NAMALWA (cell line): ENCODE measurements at regions not wholly inside any gene's neighbourhood (a gene's known extent, or its start where the extent isn't known, plus 50 kb on each side); places are given as distances from the start of the nearest gene placed in this dataset.

Source experiments
- DNase-seq: peaks from one replicate; pipeline ENCODE4 v3.0.0-alpha.2; 2015; ENCODE audit warnings: low spot score

DNA sequence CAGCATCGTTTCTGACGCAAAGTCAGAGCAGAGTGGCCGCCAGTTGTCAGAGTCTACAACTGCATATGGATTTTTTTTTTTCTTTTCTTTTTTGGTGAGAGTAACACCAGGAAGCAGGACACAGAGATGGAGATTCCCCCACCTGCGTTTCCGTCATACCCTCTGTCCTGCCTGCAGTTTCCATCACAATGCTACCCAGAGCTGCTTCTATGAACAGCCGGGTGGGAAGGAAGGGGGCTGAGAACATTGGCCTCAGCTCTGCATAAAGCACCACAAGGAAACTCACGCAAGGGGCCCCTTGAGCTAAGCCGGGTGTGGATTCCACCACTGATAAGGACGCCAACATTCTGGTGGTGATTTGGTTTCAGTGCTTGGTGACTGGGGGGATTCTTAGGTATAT lies 183.5 kb upstream of the AFDN start:
- DNase-seq = no peak

GRCh38 chr6:167643716-167644115 lies 183.0 kb upstream of the AFDN start:
- DNase-seq = no peak

DNA sequence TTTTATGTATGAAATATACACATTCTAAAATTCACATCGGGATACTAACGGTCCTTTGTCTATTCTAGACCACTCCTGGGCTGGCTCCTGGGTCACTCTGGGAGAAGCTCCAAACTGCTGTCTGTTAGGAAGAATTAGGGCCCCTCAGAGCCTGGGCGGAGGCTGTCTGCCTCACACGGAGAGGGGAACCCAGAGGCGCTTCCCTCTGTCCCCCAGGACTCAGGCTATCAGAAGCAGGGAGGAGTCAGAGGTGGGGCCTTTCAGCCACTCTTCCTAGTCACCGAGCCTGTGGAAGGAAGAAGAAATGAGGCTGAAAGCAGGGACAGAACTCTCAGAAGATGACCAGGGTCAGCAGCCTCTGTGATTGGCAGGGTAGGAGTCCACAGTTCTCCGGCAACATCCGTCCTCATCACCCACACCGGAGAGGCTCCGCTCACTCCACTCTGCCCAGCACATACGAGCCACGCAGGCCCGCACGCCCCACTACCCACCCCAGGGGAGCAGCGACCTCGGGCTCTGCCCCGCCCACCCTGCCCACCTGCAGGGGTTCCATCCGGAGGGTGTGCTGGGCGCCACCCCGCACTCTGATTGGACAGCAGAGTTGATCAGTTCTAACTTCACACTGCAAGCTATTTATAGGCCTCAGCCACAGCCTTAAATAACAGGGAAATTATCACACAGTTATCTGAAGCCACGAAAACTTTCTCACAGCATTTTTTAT lies 182.1 kb upstream of the AFDN start:
- DNase-seq = no peak

DNA sequence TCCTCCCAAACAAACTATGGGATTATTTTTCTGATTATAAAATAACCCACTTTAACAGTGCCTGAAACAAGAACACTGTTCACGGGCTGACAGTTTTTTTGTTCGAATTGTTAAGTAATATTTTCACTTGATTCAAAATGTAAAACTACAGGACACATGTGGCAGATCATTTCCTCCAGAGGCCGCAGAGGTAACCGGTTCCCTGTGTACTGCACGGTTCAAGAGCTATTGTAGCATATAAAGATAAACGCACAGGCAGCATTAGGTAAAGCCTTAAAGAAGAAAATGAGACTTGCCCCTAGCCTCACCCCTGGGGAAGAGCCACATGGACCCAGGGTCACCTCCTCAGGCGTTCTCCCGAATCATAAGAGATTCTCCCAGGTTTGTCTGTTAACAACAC lies 181.3 kb upstream of the AFDN start:
- DNase-seq = no peak

DNA sequence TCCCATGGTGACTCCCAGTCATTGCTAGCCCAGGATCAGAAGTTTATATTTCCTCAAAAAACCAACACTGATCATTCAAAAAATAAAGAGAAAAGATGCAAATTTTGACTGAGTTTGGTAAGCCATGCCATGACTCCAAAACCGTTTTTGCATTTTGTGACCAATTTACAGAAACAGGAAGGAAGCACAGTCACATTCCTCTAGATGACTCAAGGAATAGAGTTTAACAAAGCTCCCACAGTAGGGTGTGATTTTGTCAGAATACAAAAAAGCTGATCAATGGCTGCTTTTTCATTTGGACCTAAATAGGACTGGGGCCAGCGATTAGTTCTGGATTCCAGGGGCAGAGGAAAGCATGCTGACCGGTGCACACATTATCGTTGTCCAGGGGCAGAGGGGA lies 179.4 kb upstream of the AFDN start:
- no peak for DNase-seq

DNA sequence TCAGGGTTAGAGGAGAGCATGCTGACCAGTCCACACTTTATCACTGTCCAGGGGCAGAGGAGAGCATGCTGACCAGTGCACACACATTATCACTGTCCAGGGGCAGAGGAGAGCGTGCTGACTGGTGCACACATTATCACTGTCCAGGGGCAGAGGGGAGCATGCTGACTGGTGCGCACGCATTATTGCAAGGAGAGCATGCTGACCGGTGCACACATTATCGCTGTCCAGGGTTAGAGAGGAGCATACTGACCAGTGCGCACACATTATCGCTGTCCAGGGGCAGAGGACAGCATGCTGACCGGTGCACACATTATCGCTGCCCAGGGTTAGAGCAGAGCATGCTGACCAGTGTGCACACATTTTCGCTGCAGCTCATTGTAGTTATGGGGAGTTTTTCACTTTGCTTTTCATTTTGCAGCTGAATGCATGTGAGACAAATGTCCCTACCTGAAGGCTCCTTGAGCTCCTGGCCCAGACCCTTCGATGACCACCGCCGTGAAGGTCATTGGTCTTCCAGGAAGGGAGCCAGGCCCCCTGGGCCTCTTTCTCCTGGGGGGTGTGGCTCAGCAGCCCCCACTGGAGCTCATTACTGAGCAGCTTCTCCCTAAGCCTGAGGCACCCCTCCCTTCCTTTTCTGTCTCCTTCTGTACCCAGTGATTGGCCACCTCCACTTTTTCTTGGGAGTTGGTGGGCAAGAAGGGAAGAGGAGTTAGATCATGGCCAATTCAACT lies 178.8 kb upstream of the AFDN start:
- no peak for DNase-seq

GRCh38 chr6:167648501-167649278 lies 178.0 kb upstream of the AFDN start:
- DNase-seq = no peak

- no peak for DNase-seq
These were observed 177.2 kb upstream of the AFDN start for GRCh38 chr6:167649476-167649875.

GRCh38 chr6:167650730-167651317 lies 175.9 kb upstream of the AFDN start:
- no peak for DNase-seq

DNA sequence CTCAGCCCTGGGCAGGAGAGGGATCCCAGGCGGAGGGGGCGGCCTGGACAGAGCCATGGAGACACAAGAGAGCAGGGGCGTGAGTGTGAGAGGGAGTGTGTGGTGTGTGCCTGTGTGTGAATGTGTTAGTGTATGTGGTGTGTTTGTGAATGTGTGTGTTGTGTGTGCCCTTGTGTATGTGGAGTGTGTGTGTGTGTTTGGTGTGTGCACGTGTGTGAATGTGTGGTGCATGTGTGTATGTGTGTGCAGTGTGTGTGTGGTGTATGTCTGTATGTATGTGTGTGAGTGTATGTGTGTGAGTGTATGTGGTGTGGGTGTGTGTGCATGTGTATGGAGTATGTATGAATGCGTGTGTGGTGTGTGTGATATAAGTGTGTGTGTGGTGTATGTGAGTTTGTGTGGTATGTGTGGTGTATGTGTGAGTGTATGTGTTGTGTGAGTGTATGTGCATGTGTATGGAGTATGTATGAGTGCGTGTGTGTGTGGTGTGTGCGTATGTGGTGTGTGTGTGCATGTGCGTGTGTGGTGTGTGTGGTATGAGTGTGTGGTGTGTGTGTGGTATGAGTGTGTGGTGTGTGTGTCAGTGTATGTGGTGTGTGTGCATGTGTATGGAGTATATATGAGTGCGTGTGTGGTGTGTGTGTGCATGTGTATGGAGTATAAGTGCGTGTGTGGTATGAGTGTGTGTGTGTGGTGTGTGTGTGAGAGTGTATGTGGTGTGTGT lies 175.2 kb upstream of the AFDN start:
- DNase-seq = no peak

- DNase-seq = no peak
These were observed 174.5 kb upstream of the AFDN start for GRCh38 chr6:167652042-167652700.

DNA sequence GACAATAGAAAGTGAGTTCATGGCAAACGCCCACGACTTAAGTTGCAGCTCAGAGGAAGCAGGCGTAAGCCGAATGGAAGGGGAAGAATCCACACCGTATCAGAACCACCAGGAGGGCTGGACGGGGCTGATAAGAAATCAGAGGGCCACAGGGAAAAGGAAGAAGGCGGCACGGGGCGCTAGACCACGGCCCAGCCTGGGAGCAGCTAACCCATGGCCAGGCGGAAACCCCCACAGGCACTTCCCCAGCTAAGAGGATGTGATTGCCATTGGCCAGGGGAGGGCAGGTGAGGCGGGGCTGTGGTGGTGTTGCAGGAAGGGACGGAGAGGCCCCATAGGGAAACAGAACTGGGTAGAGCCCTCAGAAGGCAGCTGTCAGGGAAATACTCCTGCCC lies 174.0 kb upstream of the AFDN start:
- DNase-seq = no peak

GRCh38 chr6:167653561-167653960 lies 173.2 kb upstream of the AFDN start:
- no peak for DNase-seq

DNA sequence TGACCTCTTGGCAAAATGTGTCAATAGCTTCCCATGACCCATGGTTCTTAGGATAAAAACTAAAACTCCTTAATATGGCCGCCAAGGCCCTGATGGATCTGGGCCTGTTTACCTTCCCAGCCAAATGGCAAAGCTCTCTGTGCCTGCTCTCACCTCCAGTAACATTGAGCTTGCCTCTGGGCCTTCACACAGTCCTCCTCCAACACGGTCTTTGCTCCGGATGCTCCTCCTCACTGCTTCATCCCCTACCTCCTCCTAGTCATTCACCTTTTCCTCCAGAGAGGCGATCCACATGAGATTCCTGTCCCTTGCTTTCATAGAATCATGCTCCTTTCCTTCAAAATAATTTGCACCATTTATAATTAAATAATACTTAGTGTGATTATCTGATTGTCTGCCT lies 172.3 kb upstream of the AFDN start:
- DNase-seq = no peak

DNA sequence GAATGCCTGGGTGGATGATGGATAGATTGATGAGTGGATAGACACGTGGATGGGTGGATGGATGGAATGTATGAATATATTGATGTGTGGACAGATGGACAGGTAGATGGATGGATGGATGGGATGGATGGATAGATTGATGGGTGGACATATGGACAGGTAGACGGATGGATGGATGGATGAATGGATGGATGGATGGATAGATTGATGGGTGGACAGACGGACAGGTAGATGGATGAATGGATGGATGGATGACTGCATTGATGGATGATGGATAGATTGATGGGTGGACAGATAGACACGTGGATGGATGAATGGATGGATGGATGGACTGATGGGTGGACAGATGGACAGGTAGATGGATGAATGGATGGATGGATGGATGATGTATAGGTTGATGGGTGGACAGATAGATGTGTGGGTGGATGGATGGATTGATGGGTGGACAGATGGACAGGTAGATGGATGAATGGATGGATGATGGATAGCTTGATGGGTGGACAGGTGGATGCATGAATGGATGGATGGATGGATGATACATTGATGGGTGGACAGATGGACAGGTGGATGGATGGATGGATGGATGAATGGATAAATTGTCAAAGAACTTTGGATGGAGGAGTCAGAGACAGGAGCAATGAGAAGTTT lies 171.4 kb upstream of the AFDN start:
- DNase-seq = no peak

DNA sequence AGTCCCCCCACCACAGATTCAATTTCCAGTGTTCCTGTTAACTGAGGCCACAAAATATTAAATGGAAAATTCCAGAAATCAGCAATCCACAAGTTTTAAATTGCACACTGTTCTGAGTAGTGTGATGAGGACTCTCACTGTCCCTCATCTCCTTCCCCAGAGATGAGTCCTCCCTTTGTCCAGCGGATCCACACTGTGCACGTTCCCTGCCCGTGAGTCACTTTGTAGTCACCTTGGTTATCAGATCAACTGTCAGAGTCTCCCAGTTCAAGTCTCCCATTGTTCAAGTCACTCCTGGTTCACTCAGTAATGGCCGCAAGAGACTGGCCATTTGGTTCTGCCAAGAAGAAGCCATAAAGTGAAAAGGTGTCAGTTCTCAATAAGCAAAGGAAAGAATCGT lies 168.6 kb upstream of the AFDN start:
- no peak for DNase-seq

DNA sequence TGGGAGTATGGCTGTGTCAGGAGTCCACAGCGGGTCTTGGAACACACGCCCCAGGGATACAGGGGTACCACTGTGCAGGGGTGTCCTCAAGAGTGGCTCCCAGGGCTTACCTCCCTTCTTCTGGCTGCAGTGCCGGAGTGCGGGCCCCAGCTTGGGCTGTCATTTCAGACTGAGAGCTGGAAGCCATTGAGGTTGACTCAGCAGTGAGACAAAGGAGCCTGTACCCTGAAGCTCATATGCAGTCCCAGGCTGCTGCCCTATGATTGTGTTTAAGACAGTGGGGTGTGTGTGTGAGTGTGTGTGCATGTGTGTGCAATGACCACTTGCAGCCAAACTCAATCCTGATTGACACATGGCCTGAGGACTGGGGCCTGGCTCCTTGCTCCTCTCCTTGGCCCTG lies 167.7 kb upstream of the AFDN start:
- DNase-seq = no peak

- DNase-seq = no peak
These were observed 166.3 kb upstream of the AFDN start for GRCh38 chr6:167660424-167660823.

DNA sequence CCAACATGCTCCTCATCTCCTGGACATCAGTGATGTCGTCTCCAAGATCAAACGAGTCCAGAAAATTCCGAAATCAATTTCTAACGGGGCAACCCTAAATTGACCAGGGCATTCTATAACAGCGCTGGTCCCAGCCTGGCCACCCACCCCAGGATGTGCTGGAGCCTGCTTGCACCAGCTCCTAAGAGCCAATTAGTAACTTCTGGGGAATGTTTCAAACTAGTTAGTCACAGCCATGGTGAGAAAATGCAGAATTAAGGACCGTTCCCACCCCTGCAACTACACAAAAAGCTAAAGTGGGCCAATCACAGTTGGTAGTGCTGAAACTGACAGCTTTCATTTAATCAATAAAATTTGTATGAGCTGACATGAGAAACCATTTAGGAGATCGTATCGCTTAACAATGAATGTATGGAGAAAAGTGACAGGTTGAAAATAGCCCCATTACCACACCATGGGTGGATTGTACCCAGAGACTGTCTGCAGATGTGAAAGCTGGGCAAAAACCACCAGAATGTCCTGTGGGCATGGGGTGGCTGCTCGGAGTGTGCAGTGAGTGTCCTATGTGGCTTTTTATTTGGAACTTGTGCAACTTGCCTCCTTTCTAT lies 165.7 kb upstream of the AFDN start:
- DNase-seq = no peak

DNA sequence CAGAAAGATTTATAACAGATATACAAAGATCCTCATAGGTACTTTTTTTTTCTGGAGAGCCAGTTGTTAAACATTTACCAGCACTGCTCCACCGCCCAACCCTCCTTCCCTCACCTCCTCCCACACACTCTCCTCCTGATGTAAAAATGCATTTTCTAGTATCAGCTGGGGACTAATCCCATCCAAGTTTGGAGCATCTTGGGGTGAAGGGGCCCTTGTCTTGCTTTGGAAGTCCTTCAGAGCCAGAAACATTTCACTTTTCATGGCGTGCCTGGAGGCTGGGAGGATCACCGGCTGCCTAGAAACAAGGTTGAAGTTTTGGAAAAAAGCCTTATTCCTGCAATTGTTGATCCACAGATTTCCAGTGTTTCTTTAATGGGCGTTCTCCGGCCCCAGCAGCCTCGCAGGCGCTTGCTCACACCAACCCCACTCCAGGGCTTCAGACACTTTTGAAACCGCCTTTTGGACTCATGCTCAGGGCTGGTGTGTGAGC lies 165.1 kb upstream of the AFDN start:
- no peak for DNase-seq
